Neural progenitor cell (in vitro differentiated cells): ENCODE measurements at regions not wholly inside any gene's neighbourhood (a gene's known extent, or its start where the extent isn't known, plus 50 kb on each side); places are given as distances from the start of the nearest gene placed in this dataset.

Experiments
- CTCF ChIP-seq: fragments of 200-600 bp; sonication (generic); IDR thresholded peaks from 2 replicates; pipeline ENCODE4 v1.5.1; 2017; ENCODE audit warnings: antibody characterized with exemption, mild to moderate bottlenecking
- EZH2 ChIP-seq: fragments of 200-600 bp; sonication (generic); IDR thresholded peaks from 2 replicates; pipeline ENCODE4 v1.6.1; 2017; ENCODE audit warnings: antibody characterized with exemption, mild to moderate bottlenecking, moderate library complexity

GRCh38 chrX:22462959-22463358, 190.2 kb downstream of the CBLL2 start:
- TF ChIP-seq CTCF (no peak), EZH2 (no peak)
